PC-3 (cell line): ENCODE measurements at regions not wholly inside any gene's neighbourhood (a gene's known extent, or its start where the extent isn't known, plus 50 kb on each side); places are given as distances from the start of the nearest gene placed in this dataset.

Source experiments
- ATAC-seq: fragments of 200-7000 bp; cut with Tn5 transposase; 2 replicates; pipeline ENCODE4 v1.9.1; 2020; ENCODE audit warnings: mild to moderate bottlenecking, moderate library complexity
- BruUV-seq: library from RNA; stranded (reverse); fragments of 400-500 nt; replicated peaks from 2 replicates; lab custom pipeline; 2021; lab: Mats Ljungman, UMichigan
- CTCF ChIA-PET: fragments of 300-600 bp; sonication (Branson Sonifier 250); formaldehyde crosslinking; loops from one replicate; lab custom pipeline; 2022; ENCODE audit warnings: antibody characterized with exemption; lab: Charles Lee
- POLR2A ChIA-PET: fragments of 300-600 bp; sonication (Branson Sonifier 250); formaldehyde crosslinking; loops from one replicate; lab custom pipeline; 2022; ENCODE audit warnings: antibody characterized with exemption; ENCODE audit not compliant: unreplicated experiment; lab: Charles Lee
- DNase-seq: peaks from one replicate; pipeline ENCODE4 v3.0.0-alpha.2; 2015
- H2AFZ ChIP-seq: fragments of 300-600 bp; sonication (generic); 2 replicates; pipeline ENCODE4 v1.6.0; 2016; ENCODE audit warnings: antibody characterized with exemption, low read length
- H3F3A ChIP-seq: fragments of 300-600 bp; sonication (generic); one replicate; pipeline ENCODE4 v1.6.0; 2017; ENCODE audit warnings: antibody characterized with exemption, low read length, control low read depth, mild to moderate bottlenecking; ENCODE audit not compliant: unreplicated experiment
- H3K27ac ChIP-seq: fragments of 300-600 bp; sonication (generic); 2 replicates; pipeline ENCODE4 v1.5.1; 2016; ENCODE audit warnings: mild to moderate bottlenecking, low read length
- H3K27me3 ChIP-seq: fragments of 300-600 bp; sonication (generic); 2 replicates; pipeline ENCODE4 v1.6.1; 2016; ENCODE audit warnings: low read length, mixed read lengths
- H3K36me3 ChIP-seq: fragments of 300-600 bp; sonication (generic); 2 replicates; pipeline ENCODE4 v1.6.1; 2016; ENCODE audit warnings: low read depth, mixed run types, low read length, mixed read lengths
- H3K4me1 ChIP-seq: fragments of 300-600 bp; sonication (generic); 2 replicates; pipeline ENCODE4 v1.5.1; 2016; ENCODE audit warnings: low read length; ENCODE audit not compliant: insufficient read depth
- H3K4me2 ChIP-seq: fragments of 300-600 bp; sonication (generic); 2 replicates; pipeline ENCODE4 v1.6.0; 2016; ENCODE audit warnings: low read length
- H3K4me3 ChIP-seq: fragments of 300-600 bp; sonication (generic); 2 replicates; pipeline ENCODE4 v1.5.1; 2016; ENCODE audit warnings: mild to moderate bottlenecking, low read length, mixed read lengths
- H3K79me2 ChIP-seq: fragments of 300-600 bp; sonication (generic); 2 replicates; pipeline ENCODE4 v1.6.1; 2017; ENCODE audit warnings: low read length, mixed read lengths
- H3K9ac ChIP-seq: fragments of 300-600 bp; sonication (generic); 2 replicates; pipeline ENCODE4 v1.6.0; 2016; ENCODE audit warnings: mild to moderate bottlenecking, low read length
- H3K9me2 ChIP-seq: fragments of 300-600 bp; sonication (generic); replicated peaks from 2 replicates; pipeline ENCODE4 v1.6.1; 2016; ENCODE audit warnings: mixed run types, low read length, mixed read lengths
- H3K9me3 ChIP-seq: fragments of 300-600 bp; sonication (generic); 2 replicates; pipeline ENCODE4 v1.6.1; 2016; ENCODE audit warnings: low read length, mixed read lengths
- H4K20me1 ChIP-seq: fragments of 300-600 bp; sonication (generic); 2 replicates; pipeline ENCODE4 v1.6.1; 2016; ENCODE audit warnings: low read length, mixed read lengths
- EZH2 ChIP-seq: fragments of 300-600 bp; sonication (generic); IDR thresholded peaks from one replicate; pipeline ENCODE4 v1.6.1; 2017; ENCODE audit warnings: antibody characterized with exemption, mild to moderate bottlenecking, low read length; ENCODE audit not compliant: unreplicated experiment
- EZH2phosphoT487 ChIP-seq: fragments of 300-600 bp; sonication (generic); IDR thresholded peaks from 2 replicates; pipeline ENCODE4 v1.6.1; 2018; ENCODE audit warnings: mild to moderate bottlenecking, antibody characterized with exemption, low read length, borderline replicate concordance
- intact Hi-C: fragments of 100-400 bp; cut with micrococcal nuclease; formaldehyde crosslinking; loops from 2 replicates; pipeline ENCODE4 v1.9.0; 2023
- TF ChIP-seq, protein P1 (sequence below): fragments of 300-600 bp; sonication (generic); conservative IDR thresholded peaks from 2 replicates; pipeline ENCODE4 v1.5.1; 2017; ENCODE audit warnings: antibody characterized with exemption, low read depth, mild to moderate bottlenecking, low read length

DNA sequence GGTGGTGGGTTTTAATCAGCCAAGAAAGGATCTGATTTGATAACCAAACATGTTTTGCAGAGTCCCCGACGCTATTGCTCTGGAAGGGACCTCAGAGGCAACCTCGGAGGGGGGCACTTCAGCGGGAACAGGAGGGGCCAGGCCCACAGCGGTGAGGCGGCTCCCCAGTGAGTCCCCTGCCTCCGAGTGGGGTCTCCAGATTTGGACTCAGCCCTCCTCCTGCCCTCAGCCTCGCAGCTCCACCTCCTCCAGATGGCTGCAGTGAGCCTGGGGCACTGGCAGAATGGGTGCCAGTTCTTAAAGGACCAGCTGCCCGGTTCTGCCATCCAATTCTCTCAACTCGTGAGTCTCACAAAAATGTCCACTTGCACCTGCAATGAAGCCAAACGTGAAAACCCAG is 61.0 kb upstream of the NANOS1 start:
- Histone ChIP-seq H3K9me2 (no peaks in the 10 kb centered on the region), H4K20me1 (no peaks in the 10 kb centered on the region), H3F3A (no peaks in the 10 kb centered on the region), H3K27ac (no peak overlapping the region), H3K27me3 (no peaks in the 10 kb centered on the region), H3K79me2 (no peaks in the 10 kb centered on the region), H3K9ac (no peak overlapping the region), H3K9me3 (no peaks in the 10 kb centered on the region), H3K4me1 (no peaks in the 10 kb centered on the region), H3K36me3 (no peaks in the 10 kb centered on the region), H3K4me2 (no peak overlapping the region), H3K4me3 (no peak overlapping the region), H2AFZ (no peak overlapping the region)
- TF ChIP-seq EZH2phosphoT487, result no peak
- DNase-seq (no peak), ATAC-seq (no peak)
- POLR2A ChIA-PET, result no interaction called here
- BruUV-seq, result no TSS peak
- CTCF ChIA-PET, result no interaction called here
- intact Hi-C loops, result no loop called here

DNA sequence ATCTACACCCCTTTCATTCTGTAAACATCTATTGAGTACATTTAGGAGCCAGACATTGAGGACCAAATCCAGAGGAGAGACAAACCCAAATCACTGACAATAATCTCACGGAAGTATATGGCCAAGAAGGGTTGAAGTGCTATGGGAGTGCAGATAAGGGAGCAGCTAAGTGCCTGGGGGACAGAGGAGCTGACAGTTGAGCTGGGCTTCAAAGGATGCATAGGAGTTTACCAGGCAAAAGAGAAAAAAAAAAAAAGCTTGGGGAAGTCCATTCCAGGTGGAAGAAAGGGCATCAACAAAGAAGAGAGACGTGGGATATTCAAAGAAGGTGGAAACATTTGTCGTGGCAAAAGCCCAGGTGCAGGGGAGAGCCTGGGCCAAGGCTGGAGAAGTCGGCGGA is 60.5 kb upstream of the NANOS1 start:
- POLR2A ChIA-PET, result interaction anchor here (0.6 kb wide), 1 partner anchor 14 kb away, joined by 6 read pairs; no protein-coding TSS in a partner anchor
- no peaks in the 10 kb centered on the region for H3K4me1 ChIP-seq
- no peak overlapping the region for H3K9ac ChIP-seq
- no peak overlapping the region for H2AFZ ChIP-seq
- H3F3A ChIP-seq, result no peaks in the 10 kb centered on the region
- H4K20me1 ChIP-seq, result no peaks in the 10 kb centered on the region
- no peak overlapping the region for H3K4me2 ChIP-seq
- no peaks in the 10 kb centered on the region for H3K27me3 ChIP-seq
- intact Hi-C loops, result no loop called here
- TF ChIP-seq, protein P1, sequence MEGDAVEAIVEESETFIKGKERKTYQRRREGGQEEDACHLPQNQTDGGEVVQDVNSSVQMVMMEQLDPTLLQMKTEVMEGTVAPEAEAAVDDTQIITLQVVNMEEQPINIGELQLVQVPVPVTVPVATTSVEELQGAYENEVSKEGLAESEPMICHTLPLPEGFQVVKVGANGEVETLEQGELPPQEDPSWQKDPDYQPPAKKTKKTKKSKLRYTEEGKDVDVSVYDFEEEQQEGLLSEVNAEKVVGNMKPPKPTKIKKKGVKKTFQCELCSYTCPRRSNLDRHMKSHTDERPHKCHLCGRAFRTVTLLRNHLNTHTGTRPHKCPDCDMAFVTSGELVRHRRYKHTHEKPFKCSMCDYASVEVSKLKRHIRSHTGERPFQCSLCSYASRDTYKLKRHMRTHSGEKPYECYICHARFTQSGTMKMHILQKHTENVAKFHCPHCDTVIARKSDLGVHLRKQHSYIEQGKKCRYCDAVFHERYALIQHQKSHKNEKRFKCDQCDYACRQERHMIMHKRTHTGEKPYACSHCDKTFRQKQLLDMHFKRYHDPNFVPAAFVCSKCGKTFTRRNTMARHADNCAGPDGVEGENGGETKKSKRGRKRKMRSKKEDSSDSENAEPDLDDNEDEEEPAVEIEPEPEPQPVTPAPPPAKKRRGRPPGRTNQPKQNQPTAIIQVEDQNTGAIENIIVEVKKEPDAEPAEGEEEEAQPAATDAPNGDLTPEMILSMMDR, result no peak
- TF ChIP-seq EZH2phosphoT487, result no peak
- no peak for TF ChIP-seq EZH2
- no peaks in the 10 kb centered on the region for H3K36me3 ChIP-seq
- CTCF ChIA-PET, result no interaction called here
- no peaks in the 10 kb centered on the region for H3K79me2 ChIP-seq
- no peak overlapping the region for H3K27ac ChIP-seq
- ATAC-seq, result no peak
- no peaks in the 10 kb centered on the region for H3K9me3 ChIP-seq
- DNase-seq, result no peak
- no peaks in the 10 kb centered on the region for H3K9me2 ChIP-seq
- BruUV-seq, result no TSS peak
- no peak overlapping the region for H3K4me3 ChIP-seq

DNA sequence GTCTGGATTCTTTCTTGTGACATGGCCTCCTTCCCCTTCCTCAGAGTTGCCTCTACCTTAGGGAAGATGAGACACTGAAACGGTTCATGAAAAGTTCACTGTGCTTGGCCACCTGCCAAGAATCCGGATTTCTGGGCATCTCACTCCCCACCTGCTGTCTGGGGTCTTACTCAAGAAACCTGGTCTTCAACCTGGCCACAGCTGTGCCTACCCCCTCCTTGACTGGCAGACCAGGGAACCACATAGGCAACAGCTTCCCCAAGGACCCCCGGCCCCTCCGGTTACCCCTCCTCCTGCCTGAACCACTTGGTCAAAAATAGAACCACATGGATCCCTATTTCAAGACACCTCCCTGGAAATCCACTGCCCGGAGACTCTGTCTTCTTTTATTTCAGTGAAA is 58.7 kb upstream of the NANOS1 start:
- DNase-seq (no peak), ATAC-seq (no peak)
- H3K4me2 ChIP-seq, result no peak overlapping the region
- no peaks in the 10 kb centered on the region for H3K9me2 ChIP-seq
- H3F3A ChIP-seq, result no peaks in the 10 kb centered on the region
- no peak overlapping the region for H3K27ac ChIP-seq
- no peaks in the 10 kb centered on the region for H3K79me2 ChIP-seq
- no peaks in the 10 kb centered on the region for H3K36me3 ChIP-seq
- no peak overlapping the region for H2AFZ ChIP-seq
- ChIA-PET POLR2A (no interaction called here), CTCF (no interaction called here)
- no peak overlapping the region for H3K4me3 ChIP-seq
- no peaks in the 10 kb centered on the region for H3K27me3 ChIP-seq
- H3K9me3 ChIP-seq, result no peaks in the 10 kb centered on the region
- H4K20me1 ChIP-seq, result no peaks in the 10 kb centered on the region
- TF ChIP-seq EZH2 (no peak), EZH2phosphoT487 (no peak)
- TF ChIP-seq, protein P1, result no peak
- BruUV-seq, result no TSS peak
- H3K9ac ChIP-seq, result no peak overlapping the region
- intact Hi-C loops, result no loop called here
- no peaks in the 10 kb centered on the region for H3K4me1 ChIP-seq
